ENCODE measurements at regions not wholly inside any gene's neighbourhood (a gene's known extent, or its start where the extent isn't known, plus 50 kb on each side); places are given as distances from the start of the nearest gene placed in this dataset.

DNA sequence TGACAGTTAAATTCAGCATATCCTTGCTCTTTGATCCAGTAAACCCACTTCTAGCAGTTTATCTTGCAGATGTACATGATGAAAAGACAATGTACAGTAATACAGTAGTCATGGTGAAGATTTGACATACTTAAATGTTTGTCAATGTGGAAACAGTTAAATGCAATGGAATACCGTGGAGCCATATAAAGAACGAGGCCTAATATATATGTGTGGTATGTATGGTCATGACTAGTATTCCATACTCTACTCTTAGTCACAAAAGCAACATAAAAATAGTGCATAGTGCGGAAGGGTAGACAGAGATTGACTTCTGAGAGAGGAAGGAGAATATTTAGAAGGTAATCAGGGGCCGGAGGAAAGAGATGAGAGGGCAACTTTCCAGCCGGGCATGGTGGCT, 70.7 kb upstream of the ARMC2 start:
- TF ChIP-seq EZH2 (IDR thresholded peaks at IDR 0.05; ENCODE audit: low read length): no peak
- TF ChIP-seq, protein P1, sequence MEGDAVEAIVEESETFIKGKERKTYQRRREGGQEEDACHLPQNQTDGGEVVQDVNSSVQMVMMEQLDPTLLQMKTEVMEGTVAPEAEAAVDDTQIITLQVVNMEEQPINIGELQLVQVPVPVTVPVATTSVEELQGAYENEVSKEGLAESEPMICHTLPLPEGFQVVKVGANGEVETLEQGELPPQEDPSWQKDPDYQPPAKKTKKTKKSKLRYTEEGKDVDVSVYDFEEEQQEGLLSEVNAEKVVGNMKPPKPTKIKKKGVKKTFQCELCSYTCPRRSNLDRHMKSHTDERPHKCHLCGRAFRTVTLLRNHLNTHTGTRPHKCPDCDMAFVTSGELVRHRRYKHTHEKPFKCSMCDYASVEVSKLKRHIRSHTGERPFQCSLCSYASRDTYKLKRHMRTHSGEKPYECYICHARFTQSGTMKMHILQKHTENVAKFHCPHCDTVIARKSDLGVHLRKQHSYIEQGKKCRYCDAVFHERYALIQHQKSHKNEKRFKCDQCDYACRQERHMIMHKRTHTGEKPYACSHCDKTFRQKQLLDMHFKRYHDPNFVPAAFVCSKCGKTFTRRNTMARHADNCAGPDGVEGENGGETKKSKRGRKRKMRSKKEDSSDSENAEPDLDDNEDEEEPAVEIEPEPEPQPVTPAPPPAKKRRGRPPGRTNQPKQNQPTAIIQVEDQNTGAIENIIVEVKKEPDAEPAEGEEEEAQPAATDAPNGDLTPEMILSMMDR (optimal IDR thresholded peaks at IDR 0.05 in 1 of 3, IDR thresholded peaks at IDR 0.05 in 1 of 3, conservative IDR thresholded peaks at IDR 0.05 in 1 of 3; ENCODE audit: extremely low read depth in 1 of 3, insufficient read depth in 2 of 3, low read length in 3 of 3): no peak

Data from keratinocyte (primary cell).